ENCODE measurements at regions not wholly inside any gene's neighbourhood (a gene's known extent, or its start where the extent isn't known, plus 50 kb on each side); places are given as distances from the start of the nearest gene placed in this dataset.
"Not testable (repeated sequence)": the region's sequence is repeated elsewhere in the genome, so short reads cannot be mapped to it uniquely, and the experiment has no call there.

- Histone ChIP-seq H3K36me3 (ENCODE audit: control insufficient read depth in 5 of 5, insufficient read depth in 5 of 5, low read length in 5 of 5) (no peaks in the 10 kb centered on the region), H3K4me3 (ENCODE audit: low read depth in 1 of 5, low read length in 5 of 5) (no peak overlapping the region), H3K4me1 (ENCODE audit: control insufficient read depth in 5 of 5, insufficient read depth in 5 of 5, low read length in 5 of 5) (peaks cover 0 to 4% (median 2%) of the 10 kb centered on the region in 5 donors), H3K9ac (ENCODE audit: low read length in 5 of 5) (no peak overlapping the region), H3K27me3 (ENCODE audit: control insufficient read depth in 5 of 5, insufficient read depth in 4 of 5, low read length in 5 of 5) (no peaks in the 10 kb centered on the region), H3K27ac (ENCODE audit: low read depth, low read length) (no peak overlapping the region), H3K9me3 (ENCODE audit: control insufficient read depth in 5 of 5, low read length in 5 of 5) (no peaks in the 10 kb centered on the region)
Measured at GRCh38 chr20:40050596-40050995, 638.4 kb downstream of the MAFB start.

DNA sequence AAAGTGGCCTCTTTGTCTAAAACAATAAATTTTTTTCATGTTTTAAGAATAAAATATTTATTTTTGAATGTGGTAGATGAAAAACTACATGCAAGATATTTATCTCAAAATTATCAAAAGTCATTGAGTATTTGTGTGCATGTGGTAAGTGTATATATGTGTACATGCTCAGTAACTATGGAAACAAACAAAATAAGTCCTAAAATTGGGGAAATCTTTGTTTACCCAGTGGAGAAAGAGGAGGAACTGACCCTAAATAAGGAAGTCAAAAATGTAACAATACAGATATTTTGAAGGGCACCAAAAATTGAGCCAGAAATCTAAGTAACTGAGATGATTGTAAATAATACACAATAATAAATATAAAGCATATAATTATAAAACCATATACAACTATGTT lies 639.2 kb downstream of the MAFB start:
- Histone ChIP-seq H3K27ac (ENCODE audit: low read depth, low read length) (no peak overlapping the region), H3K27me3 (ENCODE audit: control insufficient read depth in 5 of 5, insufficient read depth in 4 of 5, low read length in 5 of 5) (no peaks in the 10 kb centered on the region), H3K9ac (ENCODE audit: low read length in 5 of 5) (no peak overlapping the region), H3K9me3 (ENCODE audit: control insufficient read depth in 5 of 5, low read length in 5 of 5) (no peaks in the 10 kb centered on the region), H3K4me1 (ENCODE audit: control insufficient read depth in 5 of 5, insufficient read depth in 5 of 5, low read length in 5 of 5) (no peaks in the 10 kb centered on the region), H3K4me3 (ENCODE audit: low read depth in 1 of 5, low read length in 5 of 5) (no peak overlapping the region), H3K36me3 (ENCODE audit: control insufficient read depth in 5 of 5, insufficient read depth in 5 of 5, low read length in 5 of 5) (no peaks in the 10 kb centered on the region)

GRCh38 chr20:40046703-40047102 lies 642.3 kb downstream of the MAFB start:
- Histone ChIP-seq H3K27ac (ENCODE audit: low read depth, low read length) (no peak overlapping the region), H3K27me3 (ENCODE audit: control insufficient read depth in 5 of 5, insufficient read depth in 4 of 5, low read length in 5 of 5) (no peaks in the 10 kb centered on the region), H3K36me3 (ENCODE audit: control insufficient read depth in 5 of 5, insufficient read depth in 5 of 5, low read length in 5 of 5) (no peaks in the 10 kb centered on the region), H3K4me1 (ENCODE audit: control insufficient read depth in 5 of 5, insufficient read depth in 5 of 5, low read length in 5 of 5) (no peaks in the 10 kb centered on the region), H3K4me3 (ENCODE audit: low read depth in 1 of 5, low read length in 5 of 5) (no peak overlapping the region), H3K9me3 (ENCODE audit: control insufficient read depth in 5 of 5, low read length in 5 of 5) (no peaks in the 10 kb centered on the region), H3K9ac (ENCODE audit: low read length in 5 of 5) (no peak overlapping the region)

GRCh38 chr20:40037511-40037910 lies 651.5 kb downstream of the MAFB start:
- Histone ChIP-seq H3K4me3 (ENCODE audit: low read depth in 1 of 5, low read length in 5 of 5) (no peak overlapping the region), H3K27ac (ENCODE audit: low read depth, low read length) (no peak overlapping the region), H3K9me3 (ENCODE audit: control insufficient read depth in 5 of 5, low read length in 5 of 5) (peaks cover 0 to 2% (median 0%) of the 10 kb centered on the region in 5 donors), H3K27me3 (ENCODE audit: control insufficient read depth in 5 of 5, insufficient read depth in 4 of 5, low read length in 5 of 5) (no peaks in the 10 kb centered on the region), H3K4me1 (ENCODE audit: control insufficient read depth in 5 of 5, insufficient read depth in 5 of 5, low read length in 5 of 5) (no peaks in the 10 kb centered on the region), H3K36me3 (ENCODE audit: control insufficient read depth in 5 of 5, insufficient read depth in 5 of 5, low read length in 5 of 5) (no peaks in the 10 kb centered on the region), H3K9ac (ENCODE audit: low read length in 5 of 5) (no peak overlapping the region)

GRCh38 chr20:40029589-40029988 lies 659.4 kb downstream of the MAFB start:
- Histone ChIP-seq H3K36me3 (ENCODE audit: control insufficient read depth in 5 of 5, insufficient read depth in 5 of 5, low read length in 5 of 5) (no peaks in the 10 kb centered on the region), H3K9ac (ENCODE audit: low read length in 5 of 5) (no peak overlapping the region), H3K27me3 (ENCODE audit: control insufficient read depth in 5 of 5, insufficient read depth in 4 of 5, low read length in 5 of 5) (no peaks in the 10 kb centered on the region), H3K4me3 (ENCODE audit: low read depth in 1 of 5, low read length in 5 of 5) (no peak overlapping the region), H3K9me3 (ENCODE audit: control insufficient read depth in 5 of 5, low read length in 5 of 5) (no peaks in the 10 kb centered on the region), H3K27ac (ENCODE audit: low read depth, low read length) (no peak overlapping the region), H3K4me1 (ENCODE audit: control insufficient read depth in 5 of 5, insufficient read depth in 5 of 5, low read length in 5 of 5) (no peaks in the 10 kb centered on the region)

- no peak overlapping the region for H3K27ac ChIP-seq (ENCODE audit: low read depth, low read length)
- H3K4me1 ChIP-seq (ENCODE audit: control insufficient read depth in 5 of 5, insufficient read depth in 5 of 5, low read length in 5 of 5) = no peaks in the 10 kb centered on the region
- H3K36me3 ChIP-seq (ENCODE audit: control insufficient read depth in 5 of 5, insufficient read depth in 5 of 5, low read length in 5 of 5) = no peaks in the 10 kb centered on the region
- H3K4me3 ChIP-seq (ENCODE audit: low read depth in 1 of 5, low read length in 5 of 5) = no peak overlapping the region
- no peak overlapping the region for H3K9ac ChIP-seq (ENCODE audit: low read length in 5 of 5)
- no peaks in the 10 kb centered on the region for H3K27me3 ChIP-seq (ENCODE audit: control insufficient read depth in 5 of 5, insufficient read depth in 4 of 5, low read length in 5 of 5)
- no peaks in the 10 kb centered on the region for H3K9me3 ChIP-seq (ENCODE audit: control insufficient read depth in 5 of 5, low read length in 5 of 5)
Measured at GRCh38 chr20:40019510-40019909, 669.5 kb downstream of the MAFB start.

GRCh38 chr20:40017765-40018164 lies 671.3 kb downstream of the MAFB start:
- no peak overlapping the region for H3K4me3 ChIP-seq (ENCODE audit: low read depth in 1 of 5, low read length in 5 of 5)
- H3K4me1 ChIP-seq (ENCODE audit: control insufficient read depth in 5 of 5, insufficient read depth in 5 of 5, low read length in 5 of 5) = no peaks in the 10 kb centered on the region
- no peaks in the 10 kb centered on the region for H3K9me3 ChIP-seq (ENCODE audit: control insufficient read depth in 5 of 5, low read length in 5 of 5)
- no peak overlapping the region for H3K9ac ChIP-seq (ENCODE audit: low read length in 5 of 5)
- no peaks in the 10 kb centered on the region for H3K27me3 ChIP-seq (ENCODE audit: control insufficient read depth in 5 of 5, insufficient read depth in 4 of 5, low read length in 5 of 5)
- H3K27ac ChIP-seq (ENCODE audit: low read depth, low read length) = no peak overlapping the region
- no peaks in the 10 kb centered on the region for H3K36me3 ChIP-seq (ENCODE audit: control insufficient read depth in 5 of 5, insufficient read depth in 5 of 5, low read length in 5 of 5)

DNA sequence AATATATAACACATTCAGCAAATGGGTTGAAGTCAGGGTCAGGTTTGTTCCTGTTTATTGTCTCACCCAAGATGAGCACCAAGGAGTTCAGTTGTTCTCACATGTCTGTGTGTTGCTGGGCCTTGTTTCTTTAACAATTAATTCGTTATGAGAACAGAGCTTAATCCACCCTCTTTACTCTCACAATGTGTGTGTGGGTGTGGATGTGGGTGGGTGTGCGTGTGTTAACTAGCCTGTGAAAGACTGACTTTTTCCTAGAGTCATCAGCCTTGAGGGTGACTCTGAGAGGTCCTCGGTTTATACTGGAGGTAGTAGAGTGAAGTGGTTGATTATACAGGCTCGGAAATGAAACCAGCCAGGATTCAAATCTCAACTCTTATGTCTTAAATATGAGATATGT lies 672.1 kb downstream of the MAFB start:
- Histone ChIP-seq H3K27ac (ENCODE audit: low read depth, low read length) (no peak overlapping the region), H3K4me3 (ENCODE audit: low read depth in 1 of 5, low read length in 5 of 5) (no peak overlapping the region), H3K9me3 (ENCODE audit: control insufficient read depth in 5 of 5, low read length in 5 of 5) (no peaks in the 10 kb centered on the region), H3K4me1 (ENCODE audit: control insufficient read depth in 5 of 5, insufficient read depth in 5 of 5, low read length in 5 of 5) (no peaks in the 10 kb centered on the region), H3K9ac (ENCODE audit: low read length in 5 of 5) (no peak overlapping the region), H3K27me3 (ENCODE audit: control insufficient read depth in 5 of 5, insufficient read depth in 4 of 5, low read length in 5 of 5) (no peaks in the 10 kb centered on the region), H3K36me3 (ENCODE audit: control insufficient read depth in 5 of 5, insufficient read depth in 5 of 5, low read length in 5 of 5) (no peaks in the 10 kb centered on the region)

GRCh38 chr20:40016392-40016791 lies 672.6 kb downstream of the MAFB start:
- Histone ChIP-seq H3K9ac (ENCODE audit: low read length in 5 of 5) (no peak overlapping the region), H3K27me3 (ENCODE audit: control insufficient read depth in 5 of 5, insufficient read depth in 4 of 5, low read length in 5 of 5) (no peaks in the 10 kb centered on the region), H3K4me1 (ENCODE audit: control insufficient read depth in 5 of 5, insufficient read depth in 5 of 5, low read length in 5 of 5) (no peaks in the 10 kb centered on the region), H3K27ac (ENCODE audit: low read depth, low read length) (no peak overlapping the region), H3K4me3 (ENCODE audit: low read depth in 1 of 5, low read length in 5 of 5) (no peak overlapping the region), H3K9me3 (ENCODE audit: control insufficient read depth in 5 of 5, low read length in 5 of 5) (no peaks in the 10 kb centered on the region), H3K36me3 (ENCODE audit: control insufficient read depth in 5 of 5, insufficient read depth in 5 of 5, low read length in 5 of 5) (no peaks in the 10 kb centered on the region)

GRCh38 chr20:40012026-40012425 lies 677.0 kb downstream of the MAFB start:
- H3K36me3 ChIP-seq (ENCODE audit: control insufficient read depth in 5 of 5, insufficient read depth in 5 of 5, low read length in 5 of 5); H3K4me1 ChIP-seq (ENCODE audit: control insufficient read depth in 5 of 5, insufficient read depth in 5 of 5, low read length in 5 of 5); H3K27ac ChIP-seq (ENCODE audit: low read depth, low read length); H3K27me3 ChIP-seq (ENCODE audit: control insufficient read depth in 5 of 5, insufficient read depth in 4 of 5, low read length in 5 of 5); H3K9ac ChIP-seq (ENCODE audit: low read length in 5 of 5); H3K4me3 ChIP-seq (ENCODE audit: low read depth in 1 of 5, low read length in 5 of 5): not testable (repeated sequence)
- peaks cover 0 to 15% (median 2%) of the 10 kb centered on the region in 5 donors for H3K9me3 ChIP-seq (ENCODE audit: control insufficient read depth in 5 of 5, low read length in 5 of 5)

- H3K36me3 ChIP-seq (ENCODE audit: control insufficient read depth in 5 of 5, insufficient read depth in 5 of 5, low read length in 5 of 5) = no peaks in the 10 kb centered on the region
- H3K27ac ChIP-seq (ENCODE audit: low read depth, low read length) = no peak overlapping the region
Measured at GRCh38 chr20:40010483-40010882, 678.6 kb downstream of the MAFB start.

More at GRCh38 chr20:40010483-40010882, 678.6 kb downstream of the MAFB start:
- Histone ChIP-seq H3K4me3 (ENCODE audit: low read depth in 1 of 5, low read length in 5 of 5) (peak overlapping the region in 1 of 5 donors; percentile 10), H3K27me3 (ENCODE audit: control insufficient read depth in 5 of 5, insufficient read depth in 4 of 5, low read length in 5 of 5) (no peaks in the 10 kb centered on the region), H3K9me3 (ENCODE audit: control insufficient read depth in 5 of 5, low read length in 5 of 5) (peaks cover 0 to 15% (median 2%) of the 10 kb centered on the region in 5 donors), H3K9ac (ENCODE audit: low read length in 5 of 5) (no peak overlapping the region), H3K4me1 (ENCODE audit: control insufficient read depth in 5 of 5, insufficient read depth in 5 of 5, low read length in 5 of 5) (peaks cover 0 to 9% (median 0%) of the 10 kb centered on the region in 5 donors)

Data from subcutaneous abdominal adipose tissue (tissue), 5 donors.